Activated CD4-positive, alpha-beta T cell treated with anti-CD3 and anti-CD28 coated beads, Interleukin-2, amount 50 U/mL, for 48 hours (primary cell): ENCODE measurements at regions not wholly inside any gene's neighbourhood (a gene's known extent, or its start where the extent isn't known, plus 50 kb on each side); places are given as distances from the start of the nearest gene placed in this dataset.
"Not testable (repeated sequence)": the region's sequence is repeated elsewhere in the genome, so short reads cannot be mapped to it uniquely, and the experiment has no call there.

Experiments
- DNase-seq, 2 experiments: peaks; one replicate each; pipeline ENCODE4 v3.0.0-alpha.2; 2020

GRCh38 chrX:39487166-39487968, 610.4 kb downstream of the BCOR start:
- peak in 1 of 2 experiments; percentile 11 for DNase-seq

GRCh38 chrX:39487969-39488330, 609.8 kb downstream of the BCOR start:
- no peak for DNase-seq

- peak; percentile 55 to 68 for DNase-seq
Measured at GRCh38 chrX:39491548-39492297, 606.0 kb downstream of the BCOR start.

- DNase-seq: no peak
Measured at GRCh38 chrX:39492497-39493162, 605.1 kb downstream of the BCOR start.

- no peak for DNase-seq
Measured at GRCh38 chrX:39493168-39493567, 604.6 kb downstream of the BCOR start.

GRCh38 chrX:39497117-39497516, 600.6 kb downstream of the BCOR start:
- not testable (repeated sequence) for DNase-seq

GRCh38 chrX:39497702-39498265, 600.0 kb downstream of the BCOR start:
- no peak for DNase-seq

GRCh38 chrX:39499996-39500395, 597.8 kb downstream of the BCOR start:
- DNase-seq: no peak

GRCh38 chrX:39501822-39502221, 595.9 kb downstream of the BCOR start:
- no peak for DNase-seq

- DNase-seq: no peak
Measured at GRCh38 chrX:39502486-39502885, 595.3 kb downstream of the BCOR start.

- DNase-seq: no peak
Measured at GRCh38 chrX:39504227-39504626, 593.5 kb downstream of the BCOR start.

- no peak for DNase-seq
Measured at GRCh38 chrX:39504850-39505259, 592.9 kb downstream of the BCOR start.

GRCh38 chrX:39506131-39506530, 591.6 kb downstream of the BCOR start:
- no peak for DNase-seq

- no peak for DNase-seq
Measured at GRCh38 chrX:39507034-39507433, 590.7 kb downstream of the BCOR start.

GRCh38 chrX:39507617-39508299, 590.0 kb downstream of the BCOR start:
- no peak for DNase-seq

GRCh38 chrX:39508300-39508692, 589.5 kb downstream of the BCOR start:
- no peak for DNase-seq

GRCh38 chrX:39509157-39509556, 588.6 kb downstream of the BCOR start:
- no peak for DNase-seq

- no peak for DNase-seq
Measured at GRCh38 chrX:39513836-39514235, 583.9 kb downstream of the BCOR start.

GRCh38 chrX:39514801-39515200, 583.0 kb downstream of the BCOR start:
- no peak for DNase-seq

- DNase-seq: no peak
Measured at GRCh38 chrX:39516427-39516841, 581.3 kb downstream of the BCOR start.

- no peak for DNase-seq
Measured at GRCh38 chrX:39518476-39519029, 579.2 kb downstream of the BCOR start.

GRCh38 chrX:39519030-39519488, 578.7 kb downstream of the BCOR start:
- DNase-seq: no peak
